Activated CD8-positive, alpha-beta memory T cell treated with anti-CD3 and anti-CD28 coated beads for 48 hours (primary cell): ENCODE measurements at regions not wholly inside any gene's neighbourhood (a gene's known extent, or its start where the extent isn't known, plus 50 kb on each side); places are given as distances from the start of the nearest gene placed in this dataset.

ENCODE experiments used
- DNase-seq, 3 experiments: peaks; one replicate each; pipeline ENCODE4 v3.0.0-alpha.2; 2020; ENCODE audit warnings: low read depth in 2 of 3, low spot score in 2 of 3

GRCh38 chr2:554444-554843 lies 122.8 kb downstream of the TMEM18 start:
- no peak for DNase-seq

GRCh38 chr2:552906-553305 lies 124.3 kb downstream of the TMEM18 start:
- DNase-seq: no peak

- DNase-seq: no peak
These were observed 125.6 kb downstream of the TMEM18 start for GRCh38 chr2:551621-552020.

- no peak for DNase-seq
These were observed 126.2 kb downstream of the TMEM18 start for GRCh38 chr2:550860-551567.

- DNase-seq: no peak
These were observed 131.2 kb downstream of the TMEM18 start for GRCh38 chr2:545711-546650.

GRCh38 chr2:545228-545627 lies 132.0 kb downstream of the TMEM18 start:
- no peak for DNase-seq

- DNase-seq: no peak
These were observed 138.6 kb downstream of the TMEM18 start for GRCh38 chr2:538646-539045.

- no peak for DNase-seq
These were observed 142.0 kb downstream of the TMEM18 start for GRCh38 chr2:535222-535621.

GRCh38 chr2:529852-530251 lies 147.4 kb downstream of the TMEM18 start:
- no peak for DNase-seq

- DNase-seq: no peak
These were observed 147.8 kb downstream of the TMEM18 start for GRCh38 chr2:529424-529823.

GRCh38 chr2:527581-527980 lies 149.6 kb downstream of the TMEM18 start:
- DNase-seq: no peak

GRCh38 chr2:526918-527317 lies 150.3 kb downstream of the TMEM18 start:
- DNase-seq: no peak

- no peak for DNase-seq
These were observed 151.6 kb downstream of the TMEM18 start for GRCh38 chr2:525611-526010.

- no peak for DNase-seq
These were observed 152.2 kb downstream of the TMEM18 start for GRCh38 chr2:525021-525420.

GRCh38 chr2:524442-524841 lies 152.8 kb downstream of the TMEM18 start:
- DNase-seq: no peak

GRCh38 chr2:523698-524270 lies 153.4 kb downstream of the TMEM18 start:
- DNase-seq: no peak

- DNase-seq: no peak
These were observed 154.4 kb downstream of the TMEM18 start for GRCh38 chr2:522776-523175.

GRCh38 chr2:521853-522530 lies 155.2 kb downstream of the TMEM18 start:
- no peak for DNase-seq

GRCh38 chr2:520663-521340 lies 156.4 kb downstream of the TMEM18 start:
- DNase-seq: no peak

- DNase-seq: no peak
These were observed 160.3 kb downstream of the TMEM18 start for GRCh38 chr2:516944-517343.

GRCh38 chr2:516131-516530 lies 161.1 kb downstream of the TMEM18 start:
- no peak for DNase-seq
